ENCODE measurements at regions not wholly inside any gene's neighbourhood (a gene's known extent, or its start where the extent isn't known, plus 50 kb on each side); places are given as distances from the start of the nearest gene placed in this dataset.
"Not testable (repeated sequence)": the region's sequence is repeated elsewhere in the genome, so short reads cannot be mapped to it uniquely, and the experiment has no call there.

DNA sequence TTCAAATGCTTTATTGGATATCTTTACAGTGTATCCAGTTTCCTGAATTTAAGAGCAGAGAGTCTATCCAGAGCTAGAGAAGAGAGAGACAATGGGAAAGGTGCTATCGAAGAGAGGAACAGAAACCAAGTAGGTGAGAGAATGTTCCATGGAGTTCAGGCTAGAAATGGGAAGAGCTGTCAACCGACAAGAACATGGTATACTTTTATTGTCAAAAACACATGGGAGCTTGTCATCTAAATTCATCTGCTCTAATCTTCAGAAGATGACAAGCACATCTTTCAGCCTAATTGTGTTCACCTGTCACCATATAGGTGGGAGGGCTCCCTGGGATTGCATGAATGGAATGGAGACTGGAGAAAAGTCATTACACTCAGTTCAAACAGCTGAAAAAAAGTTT, 690.4 kb upstream of the LRATD1 start:
- DNase-seq, result no peak

DNA sequence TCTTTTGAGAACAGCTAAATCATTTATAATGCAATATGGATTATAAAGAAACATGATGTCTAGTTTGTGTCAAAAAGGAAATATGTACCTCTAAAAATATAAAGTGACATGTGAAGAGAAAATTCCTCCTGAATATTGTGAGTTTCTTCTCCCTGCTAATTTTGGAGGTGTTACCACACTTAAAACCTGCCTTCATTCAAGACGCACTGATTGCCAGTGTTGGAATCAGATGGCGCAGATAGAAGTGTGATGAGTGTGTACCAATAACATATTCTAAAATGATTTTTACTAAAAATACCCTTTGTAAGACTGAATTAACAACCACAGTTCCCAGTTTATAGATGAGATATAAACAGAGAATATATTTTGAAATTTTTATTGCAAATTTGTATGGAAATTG, 681.8 kb upstream of the LRATD1 start:
- DNase-seq, result no peak

DNA sequence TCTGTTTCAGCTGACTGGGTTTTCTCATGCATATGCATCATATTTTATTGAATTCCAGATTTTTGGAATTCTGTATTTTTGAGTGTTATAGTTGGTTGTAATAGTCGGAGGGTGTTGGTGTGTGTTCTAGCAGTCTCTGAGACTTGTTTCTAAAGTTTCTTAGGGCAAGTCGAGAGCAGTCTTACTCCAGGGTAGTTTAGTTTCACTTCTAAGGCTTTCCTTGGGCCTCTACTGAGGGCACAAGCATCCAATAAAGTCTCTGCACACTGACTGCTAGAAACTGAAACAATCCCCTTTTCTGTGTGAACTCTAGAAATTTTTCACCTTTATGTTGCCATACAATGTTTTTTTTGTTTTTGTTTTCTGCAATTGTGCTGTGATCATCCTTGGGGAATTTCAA, 663.7 kb upstream of the LRATD1 start:
- DNase-seq, result no peak

DNA sequence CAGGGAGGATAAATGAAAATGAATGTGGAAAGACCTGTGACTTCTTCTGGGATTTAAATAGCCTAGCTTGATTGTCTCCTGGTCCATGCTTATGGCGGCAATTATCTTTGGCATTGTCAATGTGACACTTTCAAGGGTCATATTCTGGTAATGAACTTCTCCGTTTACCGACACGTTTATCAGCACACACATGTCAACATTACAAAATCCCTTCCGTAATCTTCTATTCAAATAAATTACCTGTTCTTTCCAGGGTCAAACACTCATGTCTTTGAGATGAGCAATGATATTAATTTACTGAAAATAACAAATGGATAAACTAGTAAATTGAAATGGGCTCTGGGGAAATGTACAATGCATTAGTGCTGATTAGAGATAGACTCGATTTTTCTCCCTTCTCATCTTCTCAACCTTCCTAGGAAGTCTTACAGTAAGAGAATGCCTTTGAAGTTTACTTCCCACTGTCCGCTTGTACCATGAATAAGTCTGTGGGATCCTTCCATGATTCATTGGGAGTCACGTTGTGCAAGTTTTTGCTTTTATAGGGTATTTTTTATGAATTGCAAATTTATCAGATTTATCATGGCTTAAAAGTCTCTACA, 646.3 kb upstream of the LRATD1 start:
- DNase-seq, result no peak

DNA sequence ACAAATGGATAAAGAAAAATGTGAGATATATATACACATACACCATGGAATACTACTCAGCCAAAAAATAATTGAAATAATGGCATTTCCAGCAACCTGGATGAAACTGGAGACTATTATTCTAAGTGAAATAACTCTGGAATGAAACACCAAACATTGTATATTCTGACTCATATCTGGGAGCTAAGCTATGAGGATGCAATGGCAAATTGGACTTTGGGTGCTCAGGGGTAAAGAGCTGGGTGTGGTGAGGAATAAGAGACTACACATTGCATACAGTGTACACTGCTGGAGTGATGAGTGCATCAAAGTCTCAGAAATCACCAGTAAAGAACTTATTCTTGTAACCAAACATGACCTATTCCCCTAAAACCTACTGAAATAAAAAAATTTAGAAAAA, 636.0 kb upstream of the LRATD1 start:
- no peak for DNase-seq

DNA sequence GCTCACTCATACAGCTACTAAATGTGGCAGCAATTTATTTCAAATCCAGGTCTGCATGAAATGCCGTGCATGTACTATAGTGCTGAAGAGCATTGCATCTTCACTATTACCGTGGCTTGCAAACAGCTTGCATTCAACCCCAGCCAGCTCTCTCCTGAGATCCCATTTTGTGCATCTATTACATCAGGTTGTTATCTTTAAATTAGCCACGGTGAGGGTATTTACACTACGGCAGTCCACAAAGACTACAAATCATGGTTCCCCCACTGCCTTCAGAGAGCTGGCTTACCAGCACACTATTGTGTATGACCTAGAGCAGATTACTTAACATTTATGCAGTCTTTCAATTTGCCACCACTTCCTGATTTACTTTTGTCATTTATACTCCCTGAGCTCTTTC, 621.3 kb upstream of the LRATD1 start:
- no peak for DNase-seq

DNA sequence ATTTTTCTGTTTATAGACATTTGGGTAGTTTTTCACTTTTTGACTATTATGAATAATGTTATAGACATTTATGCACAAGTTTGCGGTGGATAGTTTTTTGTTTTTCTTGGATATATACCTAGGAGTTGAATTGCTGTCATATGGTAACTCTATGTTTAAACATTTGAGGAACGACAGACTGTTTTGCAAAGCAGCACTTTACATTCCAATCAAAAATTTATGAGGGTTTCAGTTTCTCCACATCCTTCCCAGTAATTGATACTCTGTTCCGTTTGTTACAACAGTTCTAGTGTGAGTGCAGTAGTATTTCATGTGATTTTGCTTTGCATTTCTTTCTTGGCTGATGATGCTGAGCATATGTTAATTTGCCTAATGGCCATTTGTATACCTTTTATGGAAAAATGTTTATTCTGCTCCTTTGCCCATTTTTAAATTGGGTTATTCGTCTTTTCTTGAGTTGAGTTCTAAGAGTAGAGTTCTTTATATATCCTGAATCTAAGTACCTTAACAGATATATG, 617.3 kb upstream of the LRATD1 start:
- DNase-seq, result no peak

DNA sequence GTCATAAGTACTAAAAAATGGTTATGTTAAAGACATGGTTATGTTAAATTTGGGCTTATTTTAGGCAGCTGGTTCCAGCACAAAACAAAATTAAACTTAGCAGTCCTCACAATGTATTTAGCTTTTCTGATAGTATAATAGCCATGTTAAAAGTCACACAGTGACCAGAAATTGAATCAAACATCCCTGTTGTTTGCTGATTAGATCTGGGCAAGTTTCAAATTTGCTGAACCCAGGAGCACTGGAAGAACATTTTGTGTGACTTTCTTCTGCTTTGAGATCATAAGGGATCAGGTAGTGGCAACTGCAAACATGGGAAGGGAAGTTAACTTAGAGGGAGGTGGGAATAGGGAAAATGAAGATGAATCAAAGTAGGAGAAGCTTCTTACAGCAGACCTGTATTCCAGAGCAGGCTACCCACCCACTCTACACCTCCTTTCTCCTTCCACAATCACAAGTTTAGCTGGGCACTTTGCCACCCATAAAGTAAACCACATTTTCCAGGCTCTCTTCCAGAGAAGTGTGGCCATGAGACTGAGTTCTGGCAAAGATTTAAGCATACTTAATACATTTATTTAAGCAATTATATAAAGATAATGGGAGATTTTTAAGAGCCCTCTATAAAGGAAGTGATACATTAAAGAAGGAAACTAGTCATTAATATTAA, 616.1 kb upstream of the LRATD1 start:
- DNase-seq, result no peak

DNA sequence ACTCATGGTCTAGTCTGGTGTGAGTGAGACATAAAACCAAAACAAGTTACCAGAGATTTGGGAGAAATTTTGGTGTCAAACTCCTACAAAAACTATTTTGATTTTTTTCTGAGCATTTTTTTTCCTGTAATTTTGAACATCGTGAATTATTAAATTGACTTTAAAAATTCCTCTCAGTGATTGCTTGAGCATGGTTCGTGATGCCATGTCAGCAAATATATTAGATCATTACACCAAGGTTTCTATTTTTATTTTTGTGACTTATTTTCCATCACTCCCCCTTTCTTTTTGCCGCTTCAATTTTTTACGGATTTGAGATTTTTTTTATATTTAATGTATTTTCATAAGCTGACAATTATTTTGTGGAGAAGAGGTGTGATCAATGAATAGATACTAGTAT, 613.9 kb upstream of the LRATD1 start:
- no peak for DNase-seq

DNA sequence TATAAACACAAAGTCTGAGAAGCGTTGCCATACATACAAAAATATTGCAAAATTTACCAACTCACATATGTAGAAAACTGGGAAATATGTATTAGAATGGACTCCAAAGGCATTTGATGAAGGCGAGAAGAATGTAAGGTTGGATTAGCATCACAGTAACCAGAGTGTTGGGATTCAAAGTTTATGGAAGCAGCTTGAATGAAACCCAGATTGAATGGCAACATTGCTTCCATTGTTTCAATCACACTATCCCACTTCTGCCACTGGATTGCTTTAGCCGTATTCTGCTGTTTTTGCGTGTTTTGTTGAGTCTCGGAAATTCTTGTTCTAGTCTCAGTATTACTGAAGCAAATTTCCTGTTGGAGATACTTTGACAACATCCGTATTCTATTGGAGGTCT, 609.0 kb upstream of the LRATD1 start:
- DNase-seq, result no peak

DNA sequence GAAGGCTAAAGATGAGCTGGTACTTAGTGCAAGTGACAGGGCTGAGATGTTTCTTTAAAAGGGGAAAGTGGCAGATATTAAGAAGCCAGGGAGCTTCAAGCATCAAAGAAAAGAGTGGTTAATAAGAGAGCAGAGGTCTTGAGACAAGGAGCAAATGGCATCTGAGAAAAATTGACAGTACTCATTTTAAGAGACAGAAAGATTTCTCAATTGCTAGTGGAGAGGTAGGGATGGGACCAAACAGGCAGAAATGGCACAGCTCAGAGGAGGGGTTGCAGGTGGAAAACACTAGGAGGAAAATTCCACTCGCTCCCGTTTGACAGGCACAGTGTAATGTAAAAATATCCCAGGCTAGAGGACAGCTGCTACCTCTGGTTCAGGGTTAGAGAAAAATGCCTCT, 593.4 kb upstream of the LRATD1 start:
- no peak for DNase-seq

DNA sequence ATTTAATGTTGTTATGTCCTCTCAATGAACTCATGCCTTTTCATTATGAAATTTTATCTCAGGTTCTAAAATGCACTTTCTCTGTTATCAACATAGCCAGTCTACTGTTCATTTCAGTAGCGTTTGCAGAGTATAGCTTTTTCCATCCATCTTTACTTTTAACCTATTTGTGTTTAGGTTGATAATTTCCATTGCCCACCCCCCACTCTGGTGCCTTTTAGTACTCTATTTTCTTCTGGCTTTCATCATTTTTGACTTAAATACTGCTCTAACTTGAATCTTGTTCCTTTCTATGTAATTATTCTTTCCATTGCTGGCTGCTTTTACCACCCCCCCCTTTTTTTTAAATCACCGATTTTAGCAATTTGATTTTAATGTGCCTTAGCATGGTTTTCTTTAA, 585.0 kb upstream of the LRATD1 start:
- no peak for DNase-seq

DNA sequence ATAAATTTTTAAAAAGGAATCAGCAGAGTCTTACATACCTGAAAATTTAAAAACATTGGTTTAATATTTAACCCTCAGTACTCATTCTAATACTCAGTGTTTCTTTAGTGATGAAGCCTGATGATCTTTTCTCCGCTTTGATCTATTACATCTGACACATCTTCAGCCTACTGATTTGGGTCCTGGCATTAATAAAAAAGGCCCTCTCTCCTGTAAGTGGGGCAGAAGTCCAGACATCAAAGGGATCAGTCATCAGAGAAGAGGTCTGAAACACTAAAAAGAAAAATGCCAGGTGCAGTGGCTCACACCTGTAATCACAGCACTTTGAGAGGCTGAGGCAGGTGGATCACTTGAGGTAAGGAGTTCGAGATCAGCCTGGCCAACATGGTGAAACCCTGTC, 581.1 kb upstream of the LRATD1 start:
- DNase-seq, result no peak

DNA sequence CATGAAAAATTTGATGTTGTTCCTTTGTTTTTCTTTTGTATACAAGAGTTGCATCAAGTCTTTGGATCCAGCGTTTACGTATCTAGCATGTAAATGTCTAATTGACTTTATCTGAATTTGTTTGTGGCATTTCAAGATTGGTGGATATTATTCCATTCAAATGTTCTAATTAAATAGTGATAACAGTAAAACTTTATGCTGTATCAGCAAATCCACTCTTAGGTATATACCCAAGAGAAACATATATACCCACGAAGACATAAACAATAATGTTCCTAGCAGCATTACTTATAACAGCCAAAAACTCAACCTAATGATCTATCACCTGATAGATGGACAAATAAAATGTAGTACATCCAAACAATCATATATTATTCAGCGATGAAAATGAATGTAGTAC, 579.4 kb upstream of the LRATD1 start:
- no peak for DNase-seq

DNA sequence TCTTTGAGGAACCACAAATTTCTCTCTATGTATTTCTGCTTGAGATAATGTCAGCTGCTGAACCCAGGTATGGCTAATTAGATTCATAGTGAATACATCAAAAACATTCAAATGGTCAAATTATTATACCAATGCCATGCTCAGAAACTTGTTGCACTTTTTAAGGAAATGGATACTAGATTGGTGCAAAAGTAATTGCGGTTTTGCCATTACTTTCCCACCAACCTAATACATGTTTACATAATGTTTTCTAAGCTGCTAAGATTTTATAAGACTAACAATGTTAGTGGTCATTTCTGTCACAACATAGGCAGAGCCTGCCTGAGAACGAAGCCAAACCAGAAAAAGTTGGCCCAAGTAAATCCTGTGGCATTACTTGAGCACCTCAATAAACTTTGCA, 568.2 kb upstream of the LRATD1 start:
- no peak for DNase-seq

DNA sequence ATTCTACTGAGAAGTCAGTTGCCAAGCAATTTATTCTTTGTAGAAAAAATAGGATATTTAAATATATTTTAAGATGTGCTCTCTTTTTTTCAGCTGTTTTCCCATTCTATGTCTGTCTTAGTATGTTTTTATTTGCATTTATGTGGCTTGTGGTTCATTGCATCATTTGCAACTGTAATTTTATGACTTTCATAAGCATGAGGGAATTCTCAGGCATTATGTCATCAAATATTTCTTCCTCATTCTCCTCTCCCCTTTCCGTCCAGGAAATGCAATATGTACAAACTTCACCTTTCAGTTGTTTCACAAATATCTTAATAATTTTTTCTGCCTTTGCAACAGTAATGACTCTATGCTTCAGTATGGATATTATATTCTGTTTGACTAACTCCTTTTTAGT, 560.2 kb upstream of the LRATD1 start:
- DNase-seq, result no peak

DNA sequence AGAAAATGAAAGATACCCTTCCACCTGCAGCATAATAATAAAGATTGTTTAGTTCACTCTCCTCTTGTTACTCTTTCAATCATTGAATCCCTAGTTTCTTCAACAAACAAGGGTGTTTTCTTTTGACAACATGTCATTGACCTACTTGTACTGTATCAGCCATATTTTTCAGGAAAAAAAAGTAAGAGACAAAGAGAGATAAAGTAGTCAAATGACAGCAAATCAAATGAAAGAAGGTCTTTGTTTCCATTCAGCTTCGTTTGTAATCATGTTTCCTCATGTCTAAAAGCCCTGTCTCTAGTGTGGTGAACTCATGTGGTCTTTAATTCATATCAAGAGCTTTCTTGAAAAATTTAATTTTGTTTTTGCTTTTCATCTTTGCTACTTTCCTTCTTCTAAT, 557.8 kb upstream of the LRATD1 start:
- DNase-seq, result no peak

DNA sequence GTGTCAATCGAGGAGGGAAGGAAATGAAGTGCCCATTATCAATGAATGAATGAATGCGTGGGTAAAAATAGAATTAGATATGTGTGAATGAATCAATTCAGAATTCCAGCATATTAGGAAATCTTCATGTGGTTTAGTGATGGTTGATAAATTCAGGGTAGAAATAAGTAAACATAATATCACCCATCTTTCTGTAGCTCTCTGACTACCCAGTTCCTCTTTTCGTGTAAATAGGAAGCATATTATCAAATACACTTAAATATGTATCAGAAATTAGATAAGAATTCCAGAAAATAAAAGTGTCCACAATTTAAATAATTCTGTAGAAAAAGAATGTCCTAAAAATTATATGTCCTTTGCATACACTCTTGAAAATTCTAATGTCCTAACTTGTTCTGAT, 552.9 kb upstream of the LRATD1 start:
- DNase-seq, result no peak

DNA sequence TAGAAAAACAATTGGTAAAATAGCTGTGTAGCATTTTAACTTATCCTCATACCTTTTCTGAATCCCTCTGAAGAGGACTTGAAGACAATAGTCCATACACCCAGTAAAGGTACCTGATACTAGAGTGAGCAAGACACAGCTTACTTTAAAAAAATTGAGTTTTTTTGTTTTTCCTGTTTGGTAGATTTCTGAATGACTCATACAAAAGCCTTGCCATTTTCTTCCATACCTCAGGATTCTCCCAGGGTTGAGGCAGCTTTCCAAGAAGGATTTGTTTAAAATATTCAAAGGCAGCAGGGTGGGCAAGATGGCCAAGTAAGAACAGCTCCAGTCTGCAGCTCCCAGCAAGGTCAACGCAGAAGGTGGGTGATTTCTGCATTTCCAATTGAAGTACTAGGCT, 551.0 kb upstream of the LRATD1 start:
- no peak for DNase-seq

DNA sequence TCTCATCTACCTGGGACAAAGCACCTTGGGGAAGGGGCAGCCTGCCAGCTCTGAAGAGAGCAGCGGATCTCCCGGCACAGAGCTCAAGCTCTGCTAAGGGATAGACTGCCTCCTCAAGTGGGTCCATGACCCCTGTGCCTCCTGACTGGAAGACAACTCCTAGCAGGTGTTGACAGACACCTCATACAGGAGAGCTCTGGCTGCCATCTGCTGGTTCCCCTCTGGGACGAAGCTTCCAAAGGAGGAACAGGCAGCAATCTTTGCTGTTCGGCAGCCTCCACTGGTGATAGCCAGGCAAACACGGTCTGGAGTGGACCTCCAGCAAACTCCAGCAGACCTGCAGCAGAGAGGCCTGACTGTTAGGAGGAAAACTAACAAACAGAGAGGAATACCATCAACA, 549.9 kb upstream of the LRATD1 start:
- DNase-seq, result no peak

DNA sequence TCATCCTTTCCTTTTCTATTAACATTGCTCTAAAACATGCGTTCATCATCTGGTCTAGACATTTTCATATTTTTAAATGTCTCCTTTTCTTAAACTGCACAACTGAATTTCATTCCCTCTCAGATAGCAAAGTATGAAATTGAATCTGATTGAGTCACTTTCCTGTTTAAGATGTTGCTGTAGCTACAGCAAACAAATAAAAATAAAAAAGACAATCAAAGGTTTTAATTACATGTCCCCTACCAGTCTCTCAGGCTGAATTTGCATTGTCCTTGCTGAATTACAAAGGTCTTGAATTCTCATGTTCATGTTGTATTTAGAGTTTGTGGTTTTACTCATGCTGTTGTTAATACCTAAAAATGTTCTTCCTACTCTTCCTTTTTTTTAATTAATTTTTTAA, 537.9 kb upstream of the LRATD1 start:
- no peak for DNase-seq

DNA sequence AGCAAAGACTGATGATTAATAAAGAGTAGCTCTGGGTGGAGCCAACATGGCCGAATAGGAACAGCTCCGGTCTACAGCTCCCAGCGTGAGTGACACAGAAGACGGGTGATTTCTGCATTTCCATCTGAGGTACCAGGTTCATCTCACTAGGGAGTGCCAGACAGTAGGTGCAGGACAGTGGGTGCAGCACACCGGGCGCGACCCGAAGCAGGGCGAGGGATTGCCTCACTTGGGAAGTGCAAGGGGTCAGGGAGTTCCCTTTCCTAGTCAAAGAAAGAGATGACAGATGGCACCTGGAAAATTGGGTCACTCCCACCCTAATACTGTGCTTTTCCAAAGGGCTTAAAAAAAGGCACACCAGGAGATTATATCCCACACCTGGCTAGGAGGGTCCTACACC, 533.4 kb upstream of the LRATD1 start:
- DNase-seq, result not testable (repeated sequence)

DNA sequence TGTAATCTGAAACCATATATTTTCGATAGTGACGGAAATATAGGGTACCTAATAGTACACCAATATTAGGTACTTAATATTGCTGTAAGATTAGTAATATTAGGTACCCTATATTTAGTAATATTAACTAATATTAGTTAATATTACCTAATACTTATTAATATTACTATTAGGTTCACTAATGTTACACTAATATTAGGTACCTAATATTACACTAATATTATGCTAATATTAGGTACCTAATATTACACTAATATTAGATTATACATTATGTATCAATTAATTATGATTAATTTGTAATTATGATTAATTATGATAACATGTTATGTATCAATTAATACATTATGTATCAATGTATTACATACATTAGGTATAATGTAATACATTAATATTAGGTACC, 518.2 kb upstream of the LRATD1 start:
- no peak for DNase-seq

DNA sequence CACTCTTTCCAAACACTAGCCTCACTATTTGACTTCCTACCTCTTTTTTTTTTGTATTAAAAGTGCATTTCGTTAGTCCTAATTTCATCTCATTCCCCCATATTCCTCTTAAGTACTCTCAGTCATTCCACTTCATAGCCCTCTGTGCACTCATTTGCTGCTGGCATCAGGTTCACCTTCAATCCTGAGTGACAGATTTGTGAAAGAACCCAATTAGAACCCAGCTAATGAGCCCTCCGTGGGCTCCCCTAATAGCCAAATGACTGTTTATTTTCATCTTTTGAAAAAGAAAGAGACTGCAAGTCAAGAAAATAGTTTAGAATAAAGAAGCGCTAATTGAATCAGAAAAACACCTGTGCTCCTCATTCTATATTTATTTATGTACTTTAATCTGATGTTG, 512.1 kb upstream of the LRATD1 start:
- no peak for DNase-seq

DNA sequence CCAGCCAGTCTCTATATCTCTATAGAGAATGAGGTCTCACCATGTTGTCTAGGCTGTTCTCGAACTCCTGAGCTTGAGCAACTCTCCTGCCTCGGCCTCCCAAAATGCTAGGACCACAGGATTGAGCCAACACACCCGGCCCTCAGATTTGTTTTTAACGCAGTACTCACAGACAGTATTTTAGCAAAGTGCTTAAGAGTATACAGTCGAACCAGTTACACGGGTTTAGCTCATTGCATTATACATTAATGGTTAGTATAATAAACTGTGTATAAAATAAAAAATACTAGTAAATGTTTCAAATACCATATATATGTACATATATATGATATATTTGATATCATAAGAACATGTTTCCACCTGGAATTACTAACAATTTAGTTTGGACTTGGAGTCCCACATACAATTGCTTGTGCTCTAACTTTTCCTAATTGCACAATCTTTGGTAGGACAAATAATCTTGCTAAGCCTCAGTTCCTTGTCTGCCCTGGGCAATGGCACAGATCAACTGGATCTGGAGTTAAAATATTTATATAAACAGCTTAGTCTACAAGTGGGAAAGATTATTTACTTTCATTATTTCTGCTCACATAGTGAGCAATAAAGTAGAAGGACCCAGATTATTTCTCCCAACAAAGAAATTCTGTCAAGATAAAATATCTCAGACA, 508.9 kb upstream of the LRATD1 start:
- no peak for DNase-seq
